OCI-LY1 (cell line): ENCODE measurements at regions not wholly inside any gene's neighbourhood (a gene's known extent, or its start where the extent isn't known, plus 50 kb on each side); places are given as distances from the start of the nearest gene placed in this dataset.

Source experiments
- EZH2 ChIP-seq: fragments of 200-600 bp; sonication (generic), shearing (Covaris generic); IDR thresholded peaks from 2 replicates; pipeline ENCODE4 v1.8.0; 2017; ENCODE audit warnings: borderline replicate concordance, mixed run types, mild to moderate bottlenecking, antibody characterized with exemption, low read length, moderate library complexity, mixed read lengths
- TF ChIP-seq, protein P1 (sequence below): fragments of 200-600 bp; sonication (generic), shearing (Covaris generic); IDR thresholded peaks from 2 replicates; pipeline ENCODE4 v1.5.1; 2017; ENCODE audit warnings: mild to moderate bottlenecking, antibody characterized with exemption, low read length, moderate library complexity, mixed read lengths

GRCh38 chr1:14003552-14003951 is 303.6 kb downstream of the PRDM2 start:
- TF ChIP-seq, protein P1, sequence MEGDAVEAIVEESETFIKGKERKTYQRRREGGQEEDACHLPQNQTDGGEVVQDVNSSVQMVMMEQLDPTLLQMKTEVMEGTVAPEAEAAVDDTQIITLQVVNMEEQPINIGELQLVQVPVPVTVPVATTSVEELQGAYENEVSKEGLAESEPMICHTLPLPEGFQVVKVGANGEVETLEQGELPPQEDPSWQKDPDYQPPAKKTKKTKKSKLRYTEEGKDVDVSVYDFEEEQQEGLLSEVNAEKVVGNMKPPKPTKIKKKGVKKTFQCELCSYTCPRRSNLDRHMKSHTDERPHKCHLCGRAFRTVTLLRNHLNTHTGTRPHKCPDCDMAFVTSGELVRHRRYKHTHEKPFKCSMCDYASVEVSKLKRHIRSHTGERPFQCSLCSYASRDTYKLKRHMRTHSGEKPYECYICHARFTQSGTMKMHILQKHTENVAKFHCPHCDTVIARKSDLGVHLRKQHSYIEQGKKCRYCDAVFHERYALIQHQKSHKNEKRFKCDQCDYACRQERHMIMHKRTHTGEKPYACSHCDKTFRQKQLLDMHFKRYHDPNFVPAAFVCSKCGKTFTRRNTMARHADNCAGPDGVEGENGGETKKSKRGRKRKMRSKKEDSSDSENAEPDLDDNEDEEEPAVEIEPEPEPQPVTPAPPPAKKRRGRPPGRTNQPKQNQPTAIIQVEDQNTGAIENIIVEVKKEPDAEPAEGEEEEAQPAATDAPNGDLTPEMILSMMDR: no peak
- no peak for TF ChIP-seq EZH2
